DMS153 (cell line): ENCODE measurements at regions not wholly inside any gene's neighbourhood (a gene's known extent, or its start where the extent isn't known, plus 50 kb on each side); places are given as distances from the start of the nearest gene placed in this dataset.
A peak's percentile ranks its signal among the peaks of the same experiment; 100 is the strongest.

Source experiments
- DNase-seq: peaks from one replicate; lab custom pipeline; 2025; lab: John Stamatoyannopoulos, UW

GRCh38 chr1:13878021-13878420, 178.0 kb downstream of the PRDM2 start:
- DNase-seq = no peak

- DNase-seq = no peak
These were observed 178.5 kb downstream of the PRDM2 start for GRCh38 chr1:13878451-13878850.

GRCh38 chr1:13881385-13882088, 181.5 kb downstream of the PRDM2 start:
- no peak for DNase-seq

DNA sequence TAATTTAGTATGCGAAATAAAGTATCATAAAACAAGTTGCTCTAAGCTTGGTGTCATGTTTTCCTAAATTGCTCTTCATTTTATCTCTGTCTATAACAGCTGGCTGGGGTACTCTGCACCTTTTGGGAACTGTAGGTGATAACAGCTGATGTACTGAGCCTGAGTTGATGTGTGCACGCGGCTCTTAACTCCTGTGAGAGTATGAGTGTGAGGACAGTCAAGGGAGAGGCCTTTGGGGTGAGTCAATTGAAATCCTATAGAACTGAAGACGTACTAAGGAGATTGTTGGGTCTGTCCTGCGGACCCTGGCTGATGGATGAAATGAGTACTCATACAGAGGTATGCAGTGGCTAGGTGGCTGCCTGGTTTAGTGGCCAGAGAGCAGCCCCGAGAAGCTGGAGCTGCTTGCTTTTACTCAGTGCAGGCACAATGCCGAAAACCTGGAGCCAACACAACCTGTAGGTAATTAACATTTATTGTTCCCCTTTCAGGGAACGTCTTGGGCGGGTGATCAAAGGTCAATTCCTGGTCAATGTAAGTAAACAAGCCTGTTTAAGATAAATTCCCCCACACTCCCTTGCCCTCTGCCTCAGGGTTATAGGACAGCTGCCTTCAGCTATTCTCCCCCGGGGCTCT, 188.5 kb downstream of the PRDM2 start:
- DNase-seq = no peak

DNA sequence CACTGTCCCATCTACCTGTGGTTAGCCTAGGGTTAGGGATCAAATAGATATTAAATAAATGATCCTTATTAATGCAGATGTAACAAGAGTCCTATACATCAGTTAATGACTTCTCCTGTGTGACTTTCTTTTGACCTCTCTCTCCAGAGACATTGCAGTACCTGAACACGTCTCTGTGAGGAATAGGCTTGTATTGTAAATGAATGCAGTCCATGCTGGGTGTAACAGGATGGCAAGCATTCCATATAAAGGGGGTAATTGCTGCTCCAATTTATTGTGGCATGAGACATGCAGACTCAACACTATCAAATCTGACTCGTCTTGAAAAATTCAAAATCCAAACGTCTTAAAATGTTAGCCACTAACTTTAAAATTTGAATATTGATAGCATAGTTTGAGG, 189.5 kb downstream of the PRDM2 start:
- no peak for DNase-seq

DNA sequence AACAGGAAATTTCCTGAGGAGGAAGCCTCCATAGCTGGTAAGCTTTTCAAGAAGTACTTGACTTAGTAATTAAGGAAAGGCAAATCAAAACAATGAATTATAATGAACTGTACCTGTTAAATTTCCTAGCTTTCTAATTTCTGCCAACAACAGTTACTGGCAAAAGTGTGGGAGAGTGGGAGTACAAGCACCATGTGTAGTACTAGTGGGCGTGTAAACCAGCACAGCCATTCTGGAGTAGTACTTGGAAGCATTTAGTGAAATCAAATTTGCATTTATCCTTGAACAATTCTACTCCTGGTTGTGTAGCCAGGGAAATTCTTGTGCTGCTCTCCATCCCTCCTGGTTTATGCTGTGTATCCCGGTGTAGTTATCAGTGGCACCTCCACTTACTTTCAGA, 190.8 kb downstream of the PRDM2 start:
- DNase-seq = no peak

- no peak for DNase-seq
These were observed 192.2 kb downstream of the PRDM2 start for GRCh38 chr1:13892198-13892597.

DNA sequence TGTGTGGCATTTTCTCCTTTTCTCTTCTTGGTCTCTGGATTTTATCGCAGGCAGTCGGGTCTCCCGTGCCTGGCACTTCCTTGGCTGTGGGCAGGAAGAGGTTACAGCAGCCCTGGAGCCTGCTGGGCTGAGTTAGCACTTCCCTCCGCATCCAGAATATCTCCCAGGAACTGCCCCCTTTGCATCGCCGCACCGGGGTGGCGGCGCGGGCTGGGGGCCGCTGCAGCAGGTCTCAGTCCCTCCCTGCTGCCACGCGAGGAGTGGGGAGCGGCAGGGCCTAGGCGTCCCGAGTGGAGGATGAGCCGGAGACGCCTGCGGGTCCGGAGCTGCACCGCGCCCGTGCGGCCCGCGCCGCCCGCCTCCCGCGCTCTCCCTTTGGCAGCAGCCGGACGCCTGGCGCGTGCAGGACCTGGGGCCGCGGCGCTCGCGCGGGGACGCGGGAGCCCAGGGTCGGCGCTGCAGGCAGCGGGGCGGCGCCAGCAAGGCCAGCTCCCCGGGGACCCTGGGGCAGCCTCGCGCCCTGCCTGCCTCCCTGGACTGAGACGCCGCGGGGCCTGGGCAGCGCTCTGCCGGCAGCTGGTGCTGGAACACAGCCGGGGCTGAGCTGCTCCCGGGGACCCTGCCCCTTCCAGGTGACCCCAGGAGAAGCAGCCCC, 192.8 kb downstream of the PRDM2 start:
- DNase-seq = peak; percentile 14

DNA sequence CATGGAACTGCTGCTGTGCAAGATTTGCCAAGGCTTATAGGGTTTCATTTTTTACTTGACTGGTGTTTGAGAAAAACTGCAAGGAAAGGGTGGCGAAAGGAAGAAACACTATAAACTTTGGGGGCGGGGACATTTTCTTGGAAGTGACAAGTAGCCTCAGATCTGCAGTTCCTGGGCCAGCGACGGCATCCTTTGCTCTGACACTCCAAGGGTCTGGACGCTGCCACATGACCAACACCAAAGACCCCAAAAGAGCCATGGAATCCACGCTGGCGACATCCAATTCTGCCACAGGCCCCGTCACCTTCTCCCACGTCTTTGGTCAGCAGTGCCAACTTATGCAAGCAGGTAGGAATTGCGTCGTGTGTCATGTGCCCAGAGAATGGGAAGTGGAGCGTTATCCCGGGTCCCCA, 193.4 kb downstream of the PRDM2 start:
- DNase-seq = no peak

- DNase-seq = no peak
These were observed 196.9 kb downstream of the PRDM2 start for GRCh38 chr1:13896932-13897331.

- no peak for DNase-seq
These were observed 198.4 kb downstream of the PRDM2 start for GRCh38 chr1:13898406-13898805.

- DNase-seq = no peak
These were observed 199.9 kb downstream of the PRDM2 start for GRCh38 chr1:13899856-13900255.

DNA sequence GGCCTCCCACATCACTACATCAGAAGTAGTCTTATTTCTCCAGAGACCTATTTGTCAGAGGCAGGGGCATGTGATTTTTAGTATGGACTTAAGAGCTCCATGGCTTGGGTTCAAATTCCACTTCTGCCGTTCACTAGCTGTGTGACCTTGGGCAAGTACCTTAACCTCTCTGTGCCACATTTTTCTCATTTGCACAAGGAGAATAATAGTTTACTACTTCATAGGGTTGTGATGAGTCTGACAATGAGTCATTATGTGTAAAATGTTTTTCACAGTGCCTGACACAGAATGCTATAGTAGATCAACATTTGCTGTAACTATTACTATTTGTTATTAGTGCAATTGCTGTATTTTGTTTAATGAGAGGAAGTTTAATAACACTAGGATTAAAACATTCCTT, 200.6 kb downstream of the PRDM2 start:
- DNase-seq = no peak

DNA sequence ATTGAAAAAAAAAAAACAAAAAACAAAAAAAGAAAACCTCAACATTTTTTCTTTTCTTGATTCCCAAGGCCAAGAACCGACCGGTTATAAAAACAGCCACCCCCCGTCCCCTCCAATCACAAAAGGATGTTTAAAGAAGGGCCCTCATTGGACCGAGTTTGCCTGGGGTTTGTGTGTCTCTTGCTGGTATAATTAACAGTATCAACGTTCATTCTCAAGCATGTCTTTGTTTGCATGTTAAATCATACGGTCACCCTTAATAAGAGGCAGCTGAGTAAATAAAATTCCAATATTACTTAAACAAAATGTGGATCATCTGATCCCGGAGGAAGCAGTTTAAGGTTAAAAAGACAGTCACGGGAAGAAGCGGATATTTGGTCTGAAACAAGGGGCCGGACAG, 201.1 kb downstream of the PRDM2 start:
- peak; percentile 77 for DNase-seq

GRCh38 chr1:13901597-13901996, 201.6 kb downstream of the PRDM2 start:
- DNase-seq = peak; percentile 48

GRCh38 chr1:13908128-13908527, 208.1 kb downstream of the PRDM2 start:
- no peak for DNase-seq

GRCh38 chr1:13911697-13912619, 212.0 kb downstream of the PRDM2 start:
- DNase-seq = no peak

DNA sequence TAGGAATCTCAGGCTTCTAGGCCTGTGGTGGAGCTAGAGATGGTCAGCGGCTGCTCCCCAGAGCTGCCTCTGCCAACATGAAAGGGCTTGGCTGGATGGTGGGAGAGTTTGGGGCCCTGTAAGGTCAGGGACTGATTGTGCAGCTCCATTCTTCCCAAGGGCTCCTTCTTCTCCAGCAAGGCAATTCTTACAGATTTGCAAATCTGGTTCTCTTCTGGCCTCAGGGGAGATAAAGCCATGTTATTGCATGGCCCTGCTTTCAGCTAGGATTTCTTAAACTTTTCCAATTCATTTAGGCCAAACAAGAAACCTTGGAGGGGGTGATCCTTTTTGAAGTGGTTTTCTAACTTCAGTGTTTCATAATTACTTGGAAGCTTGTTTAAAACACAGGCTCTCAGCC, 213.4 kb downstream of the PRDM2 start:
- no peak for DNase-seq

GRCh38 chr1:13916530-13916929, 216.5 kb downstream of the PRDM2 start:
- no peak for DNase-seq

- DNase-seq = no peak
These were observed 217.6 kb downstream of the PRDM2 start for GRCh38 chr1:13917607-13918006.

DNA sequence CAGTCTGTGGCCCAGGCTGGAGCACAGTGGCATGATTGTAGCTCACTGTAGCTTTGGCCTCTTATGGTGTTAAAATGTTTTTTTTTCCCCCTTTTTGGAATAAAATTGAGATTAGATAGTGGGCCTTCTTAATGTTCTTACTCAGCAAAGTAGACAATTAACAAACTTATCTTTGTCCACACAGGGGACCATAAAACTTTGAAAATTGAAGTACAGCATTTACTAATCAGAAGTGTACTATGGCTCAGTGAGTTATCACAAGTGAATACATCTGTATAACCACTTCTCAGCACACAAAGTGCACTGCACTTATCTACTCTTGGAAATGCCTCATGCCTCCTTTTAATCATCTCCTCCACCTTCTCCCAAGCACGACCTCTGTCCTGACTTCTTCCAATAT, 218.9 kb downstream of the PRDM2 start:
- DNase-seq = no peak

- DNase-seq = no peak
These were observed 221.2 kb downstream of the PRDM2 start for GRCh38 chr1:13921190-13921589.
